NCI-H1436 (cell line): ENCODE measurements at regions not wholly inside any gene's neighbourhood (a gene's known extent, or its start where the extent isn't known, plus 50 kb on each side); places are given as distances from the start of the nearest gene placed in this dataset.
"Not testable (repeated sequence)": the region's sequence is repeated elsewhere in the genome, so short reads cannot be mapped to it uniquely, and the experiment has no call there.

Experiments
- DNase-seq: peaks from one replicate; lab custom pipeline; 2025; lab: John Stamatoyannopoulos, UW

DNA sequence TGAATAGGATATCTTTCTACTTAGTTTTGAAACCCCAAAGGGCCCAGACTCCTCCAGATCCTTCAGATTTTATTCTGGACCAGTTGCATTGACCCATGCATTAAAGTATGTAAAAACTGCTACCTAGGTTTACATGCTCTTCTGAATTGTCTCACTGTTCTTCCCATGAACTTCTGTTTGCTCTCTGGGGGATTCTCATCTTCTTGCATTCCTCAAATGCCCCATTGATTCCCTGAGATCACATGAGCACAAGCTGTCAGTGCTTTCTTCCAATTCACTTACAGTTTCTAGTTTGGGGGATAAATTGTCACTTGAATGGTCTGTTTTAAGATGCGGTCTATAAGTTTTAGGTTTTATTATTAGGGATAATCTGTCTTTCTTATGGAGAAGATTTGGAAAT is 188.9 kb upstream of the KIF2B start:
- DNase-seq: no peak

DNA sequence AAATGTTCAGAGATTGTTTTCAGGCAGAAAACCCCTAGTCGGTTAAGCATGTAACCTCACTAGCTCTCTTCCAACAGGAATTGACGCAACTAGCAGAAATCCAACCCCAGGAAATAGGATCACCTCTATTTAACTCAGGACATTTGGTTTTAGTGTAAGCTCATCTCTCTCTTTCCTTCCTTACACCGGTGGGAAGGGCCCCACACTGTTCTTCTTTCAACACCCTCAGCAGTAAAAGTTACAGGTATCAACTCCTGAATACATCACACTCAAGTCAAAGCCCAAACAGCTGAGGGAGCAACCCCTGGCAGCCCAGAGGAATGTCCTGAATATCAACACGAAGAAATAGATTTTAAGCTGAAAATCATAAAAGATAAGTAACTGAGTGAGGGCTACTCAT is 191.2 kb upstream of the KIF2B start:
- no peak for DNase-seq

DNA sequence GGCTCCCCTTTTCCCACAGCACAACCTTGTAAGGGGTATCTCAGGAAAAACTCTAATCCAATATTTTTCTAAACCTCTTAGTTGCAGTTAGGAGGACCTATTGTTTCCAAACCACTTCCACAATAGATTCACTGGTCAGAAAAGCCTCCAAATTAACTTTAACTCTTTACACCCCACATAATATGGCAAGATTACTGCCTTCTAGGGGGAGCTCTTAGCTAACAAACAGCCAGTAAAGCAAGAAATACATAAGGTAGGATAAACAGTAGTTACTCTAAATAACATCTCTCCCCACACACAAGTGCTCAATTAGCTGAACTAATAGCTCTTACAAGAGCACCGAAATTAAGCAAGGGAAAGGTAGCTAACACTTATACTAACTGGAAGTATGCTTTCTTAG is 192.1 kb upstream of the KIF2B start:
- DNase-seq: no peak

DNA sequence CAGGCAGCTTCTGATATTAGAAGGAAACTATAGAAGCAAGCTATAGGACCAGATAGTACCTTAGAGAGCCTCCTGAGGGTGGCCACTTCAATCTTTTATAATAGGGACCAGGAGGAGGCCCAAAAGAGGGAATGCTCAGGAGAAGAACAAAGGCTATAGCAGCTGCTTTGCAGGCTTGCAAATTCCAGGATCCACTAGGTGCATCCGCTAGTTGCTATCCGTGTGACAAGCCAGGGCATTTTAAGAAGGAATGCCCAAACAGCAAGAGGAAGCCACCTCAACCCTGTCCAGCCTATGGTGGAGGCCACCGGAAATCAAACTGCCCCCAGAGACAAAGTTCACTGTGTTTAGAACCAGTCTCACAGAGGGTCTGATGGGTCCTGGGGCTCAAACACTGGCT is 192.6 kb upstream of the KIF2B start:
- no peak for DNase-seq

DNA sequence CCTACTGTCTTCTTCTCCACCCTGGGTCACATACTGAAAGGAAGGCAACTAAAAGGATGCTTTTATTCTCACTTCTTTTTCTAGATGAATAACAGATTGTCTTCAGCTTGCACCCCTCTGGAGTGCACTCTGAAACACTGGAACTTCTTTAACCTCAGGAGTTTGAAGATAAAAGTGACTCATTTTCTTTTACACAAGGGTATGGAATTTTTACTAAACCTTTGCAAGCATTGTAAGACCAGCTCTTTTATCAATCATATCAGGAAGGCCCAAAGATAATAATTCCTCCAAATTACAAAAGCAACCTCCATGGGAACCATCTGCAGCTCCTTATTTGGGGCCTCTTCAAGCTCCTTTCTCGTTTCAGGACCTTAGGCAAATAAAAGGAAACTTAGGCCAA is 193.5 kb upstream of the KIF2B start:
- DNase-seq: no peak

DNA sequence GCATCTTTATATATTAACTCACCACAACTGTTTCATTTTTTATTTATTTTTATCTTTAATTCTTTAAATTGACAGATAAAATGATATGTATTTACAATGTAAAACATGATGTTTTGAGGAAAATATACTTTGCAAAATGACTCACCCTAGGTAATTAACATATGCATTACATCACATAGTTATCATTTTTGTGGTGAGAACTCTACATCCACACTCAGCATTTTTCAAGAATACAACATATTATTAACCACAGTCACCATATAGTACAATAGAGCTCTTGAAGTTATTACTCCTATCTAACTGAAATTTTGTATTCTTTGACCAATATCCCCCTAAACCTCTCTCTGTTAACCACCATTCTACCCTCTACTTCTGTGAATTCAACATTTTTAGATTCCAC is 194.7 kb upstream of the KIF2B start:
- no peak for DNase-seq

DNA sequence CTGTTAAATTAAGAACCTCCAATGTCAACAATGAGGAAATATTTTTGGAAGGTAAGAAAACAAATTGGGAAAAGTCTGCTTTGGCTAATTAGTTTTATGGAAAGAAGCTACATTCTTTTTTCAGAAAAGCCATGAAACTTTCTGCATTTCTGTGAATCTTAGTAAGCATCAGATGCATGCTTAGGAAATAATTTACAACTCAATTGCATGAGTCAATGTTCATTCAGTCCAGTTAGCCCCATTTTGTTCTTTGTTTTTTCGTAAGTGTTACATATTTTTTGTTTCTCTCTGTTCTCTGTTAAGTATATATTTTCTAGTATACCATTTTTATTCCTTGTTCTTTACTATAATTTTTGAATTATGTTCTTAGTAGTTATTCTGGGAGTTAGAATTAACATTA is 195.2 kb upstream of the KIF2B start:
- no peak for DNase-seq

DNA sequence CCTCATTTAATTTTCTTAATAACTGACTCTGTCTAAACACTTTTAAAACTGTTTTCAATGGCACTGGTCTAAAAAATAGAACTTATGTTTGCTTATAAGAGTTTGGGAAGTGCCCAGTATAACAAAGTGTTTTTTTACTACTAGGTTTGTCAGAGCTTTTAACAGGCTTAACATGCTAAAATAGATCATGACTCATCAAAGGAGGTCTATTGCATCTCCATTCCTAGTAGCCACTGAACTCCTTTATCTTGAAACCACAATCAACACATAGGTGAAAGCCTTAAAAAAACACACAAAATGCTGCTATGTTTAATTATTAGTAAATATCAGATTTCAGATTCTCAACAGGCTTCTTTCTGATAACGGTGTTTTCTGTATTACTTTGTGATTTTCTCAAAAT is 196.4 kb upstream of the KIF2B start:
- DNase-seq: no peak

DNA sequence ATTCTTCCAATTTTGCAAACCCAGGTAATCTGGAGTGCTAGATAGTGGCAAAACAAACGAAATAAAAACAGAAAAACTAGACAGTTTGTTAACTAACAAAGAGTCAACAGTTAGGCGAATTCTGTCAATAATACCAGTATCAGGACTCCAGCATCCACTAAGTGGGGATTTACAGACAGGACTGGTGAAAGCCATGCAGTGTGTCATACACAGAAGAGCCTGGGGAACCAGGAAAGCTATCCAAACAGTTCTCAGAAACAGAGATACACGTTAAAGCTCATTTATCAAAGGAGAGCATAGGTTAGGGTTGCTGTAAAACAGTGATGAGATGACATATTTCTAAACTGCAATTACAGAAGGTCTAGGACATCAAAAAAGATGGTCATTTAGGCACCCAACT is 203.7 kb upstream of the KIF2B start:
- DNase-seq: no peak

DNA sequence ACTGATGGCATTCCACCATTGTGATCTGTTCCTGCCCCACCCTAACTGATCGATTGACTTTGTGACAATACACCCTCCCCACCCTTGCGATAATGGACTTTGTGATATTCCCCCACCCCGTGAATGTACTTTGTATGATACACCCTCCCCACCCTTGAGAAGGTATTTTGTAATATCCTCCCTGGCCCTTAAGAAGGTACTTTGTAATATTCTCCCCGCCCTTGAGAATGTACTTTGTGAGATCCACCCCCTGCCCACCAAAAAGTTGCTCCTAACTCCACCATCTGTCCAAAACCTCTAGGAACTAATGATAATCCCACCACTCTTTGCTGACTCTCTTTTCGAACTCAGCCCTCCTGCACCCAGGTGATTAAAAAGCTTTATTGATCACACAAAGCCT is 214.5 kb upstream of the KIF2B start:
- not testable (repeated sequence) for DNase-seq

DNA sequence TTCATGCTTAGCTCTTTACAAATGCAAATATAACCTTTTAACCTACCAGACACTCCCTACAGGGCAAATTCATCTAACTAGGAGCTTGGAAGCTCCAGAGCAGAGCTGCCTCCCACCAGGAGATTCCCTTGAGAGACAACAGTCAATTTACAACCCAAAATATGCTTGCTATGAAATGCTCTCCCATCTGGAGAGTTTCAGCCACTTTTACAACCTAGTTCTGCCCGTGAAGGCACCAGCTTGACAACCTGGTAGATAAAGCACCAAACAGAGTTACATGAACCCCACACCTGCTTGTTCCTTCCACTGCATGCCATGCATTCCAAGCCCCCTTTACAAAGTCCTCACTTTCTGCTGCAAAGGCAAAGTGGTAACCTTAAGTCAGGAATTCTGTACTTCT is 215.3 kb upstream of the KIF2B start:
- DNase-seq: no peak

DNA sequence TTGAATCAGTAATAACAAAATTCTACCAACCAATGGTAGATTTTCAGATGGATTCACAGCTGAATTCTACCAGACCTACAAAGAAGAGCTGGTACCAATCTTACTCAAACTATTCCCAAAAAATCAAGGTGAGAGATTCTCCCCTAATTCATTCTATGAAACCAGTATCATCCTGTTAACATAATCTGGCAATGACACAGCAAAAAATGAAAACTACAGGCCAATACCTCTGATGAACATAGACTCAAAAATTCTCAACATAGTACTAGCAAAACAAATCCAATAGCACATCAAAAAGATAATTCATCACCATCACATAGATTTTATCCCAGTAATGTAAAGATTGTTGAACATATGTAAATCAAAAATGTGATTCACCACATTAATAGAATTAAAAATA is 234.4 kb upstream of the KIF2B start:
- DNase-seq: no peak

DNA sequence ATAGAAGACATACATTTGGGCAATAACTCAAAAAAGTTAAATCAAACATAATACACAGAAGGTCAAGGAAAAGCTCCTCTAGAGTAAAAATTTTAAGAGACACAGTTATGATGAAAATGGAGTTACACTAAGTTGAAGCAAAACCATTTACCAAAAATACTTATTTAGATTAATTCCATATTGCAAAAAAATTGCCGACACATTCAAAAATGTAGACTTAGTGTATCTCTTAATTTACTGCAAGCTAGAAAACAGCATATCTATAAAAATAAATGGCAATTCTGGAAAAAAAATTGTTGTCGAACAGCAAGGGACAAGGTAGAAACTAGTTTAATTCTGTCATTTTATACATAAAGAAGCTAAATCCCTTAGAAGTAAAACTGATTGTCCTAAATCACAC is 248.7 kb upstream of the KIF2B start:
- DNase-seq: no peak

DNA sequence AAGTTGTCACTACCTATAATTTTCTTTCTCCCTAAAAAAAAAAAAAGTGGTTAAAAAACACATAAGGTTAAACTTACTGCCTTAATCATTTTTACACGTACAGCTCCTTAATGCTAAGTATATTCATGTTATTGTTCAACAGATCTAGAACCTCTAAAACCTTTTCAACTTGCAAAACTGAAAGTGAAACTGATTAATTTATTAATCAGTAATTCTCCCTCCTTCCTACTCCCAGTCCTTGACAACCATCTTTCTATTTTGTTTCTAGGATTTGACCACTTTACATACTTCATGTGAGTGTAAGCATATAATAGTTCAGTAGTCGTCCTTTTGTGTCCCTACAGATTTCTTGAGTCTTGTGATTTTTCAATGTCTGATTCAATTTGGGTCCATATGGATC is 251.4 kb upstream of the KIF2B start:
- no peak for DNase-seq

DNA sequence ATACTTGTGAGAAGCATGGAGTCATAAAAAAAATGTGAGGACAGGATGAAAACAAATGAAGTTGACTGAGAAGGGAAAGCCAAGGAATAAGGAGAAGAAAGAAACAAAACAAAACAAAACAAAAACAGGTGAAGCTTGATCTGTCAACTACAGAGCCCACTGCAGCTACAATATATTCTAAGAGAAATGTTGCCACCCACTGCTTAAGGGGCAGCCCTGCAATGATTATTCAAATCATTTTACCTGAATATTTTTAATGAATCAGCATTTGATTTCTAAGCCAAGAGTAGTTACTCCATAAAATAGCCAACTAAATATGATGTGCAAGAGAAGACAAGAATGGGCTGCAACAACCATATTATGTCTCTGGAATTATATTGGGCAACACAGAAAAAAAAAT is 252.0 kb upstream of the KIF2B start:
- DNase-seq: no peak

DNA sequence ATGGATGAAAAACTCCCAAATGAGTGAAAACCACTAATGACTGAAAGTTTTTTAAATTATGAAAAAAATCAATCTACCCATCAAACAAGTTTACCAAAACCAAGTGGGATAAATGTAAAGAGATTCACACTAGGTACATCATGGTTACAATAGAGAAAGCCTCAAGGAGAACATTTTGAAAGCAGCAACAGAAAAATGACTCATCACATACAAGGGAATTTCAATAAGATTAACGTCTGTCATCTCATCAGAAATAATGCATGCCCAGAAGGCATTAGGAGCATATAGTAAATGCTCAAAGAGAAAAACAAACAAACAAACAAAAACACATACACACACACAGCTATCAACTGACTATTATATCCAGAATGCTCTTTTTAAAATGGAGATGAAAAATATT is 261.8 kb upstream of the KIF2B start:
- no peak for DNase-seq

DNA sequence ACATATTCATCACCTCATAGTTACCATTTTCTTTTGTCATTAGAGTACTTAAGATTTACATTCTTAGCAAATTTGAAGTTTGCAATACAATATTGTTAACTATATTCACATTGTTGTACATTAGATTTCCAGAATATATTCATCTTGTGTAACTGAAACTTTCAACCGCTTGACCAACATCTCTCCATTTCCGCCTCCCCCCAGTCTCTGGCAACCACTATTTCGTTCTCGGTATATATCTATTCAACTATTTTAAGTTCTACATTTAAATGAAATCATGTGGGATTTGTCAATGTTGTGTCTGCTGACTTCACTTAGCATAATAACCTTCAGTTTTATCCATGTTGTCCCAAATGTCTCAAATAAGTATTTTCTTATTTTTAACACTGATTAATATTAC is 274.5 kb upstream of the KIF2B start:
- no peak for DNase-seq

DNA sequence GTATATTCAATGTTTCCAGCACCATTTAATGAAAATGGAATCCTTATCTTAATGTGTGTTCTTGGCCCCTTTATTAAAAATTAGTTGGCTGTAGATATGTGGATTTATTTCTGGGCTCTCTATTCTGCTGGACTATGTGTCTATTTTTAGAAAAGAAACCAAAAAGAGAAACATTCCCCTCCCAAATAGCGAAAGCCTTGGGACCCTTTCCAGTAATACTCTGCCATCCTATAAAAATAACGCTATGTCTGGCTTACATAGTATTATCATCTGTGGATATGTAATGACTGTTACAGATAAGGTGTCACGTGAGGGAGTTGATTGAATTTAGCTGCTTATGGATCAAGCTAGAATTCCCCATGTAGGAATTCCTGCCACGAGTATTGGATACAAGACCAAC is 279.3 kb upstream of the KIF2B start:
- no peak for DNase-seq

DNA sequence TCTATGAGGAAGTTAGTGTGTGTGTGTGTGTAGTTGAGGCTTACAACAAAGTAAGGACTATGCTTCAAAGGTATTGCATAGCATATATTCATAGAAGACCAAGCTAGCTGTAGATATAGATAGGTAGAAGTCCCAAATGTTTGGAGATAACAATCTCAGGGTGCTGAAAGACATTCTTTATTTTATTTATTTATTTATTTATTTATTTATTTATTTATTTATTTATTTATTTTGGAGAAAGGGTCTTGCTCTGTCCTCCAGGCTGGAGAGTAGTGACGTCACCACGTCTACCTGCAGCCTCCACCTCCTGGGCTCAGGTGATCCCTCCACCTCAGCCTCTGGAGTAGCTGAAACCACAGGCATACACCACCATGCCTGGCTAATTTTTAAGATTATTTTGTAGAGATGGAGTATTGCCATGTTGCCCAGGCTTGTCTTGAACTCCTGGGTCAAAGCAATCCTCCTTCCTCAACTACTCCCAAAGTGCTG is 284.6 kb upstream of the KIF2B start:
- DNase-seq: no peak

DNA sequence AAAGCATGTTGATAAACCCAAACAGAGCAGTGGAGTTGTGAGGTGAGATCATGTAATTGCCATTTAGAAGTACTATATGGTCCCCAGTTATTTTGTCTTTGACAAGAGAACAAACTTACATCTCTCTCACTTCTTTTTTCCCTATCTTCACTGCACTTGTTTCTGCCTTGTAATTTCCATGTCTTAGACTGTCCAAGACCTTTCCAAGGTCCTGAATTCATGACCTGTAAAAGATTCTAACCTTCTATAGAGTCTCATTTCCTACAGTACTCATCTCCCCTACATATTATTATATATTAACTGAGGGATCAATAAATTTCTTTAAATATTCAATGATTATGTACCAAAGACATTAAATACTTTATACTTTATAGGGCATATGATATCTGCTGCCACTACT is 295.3 kb upstream of the KIF2B start:
- DNase-seq: no peak

DNA sequence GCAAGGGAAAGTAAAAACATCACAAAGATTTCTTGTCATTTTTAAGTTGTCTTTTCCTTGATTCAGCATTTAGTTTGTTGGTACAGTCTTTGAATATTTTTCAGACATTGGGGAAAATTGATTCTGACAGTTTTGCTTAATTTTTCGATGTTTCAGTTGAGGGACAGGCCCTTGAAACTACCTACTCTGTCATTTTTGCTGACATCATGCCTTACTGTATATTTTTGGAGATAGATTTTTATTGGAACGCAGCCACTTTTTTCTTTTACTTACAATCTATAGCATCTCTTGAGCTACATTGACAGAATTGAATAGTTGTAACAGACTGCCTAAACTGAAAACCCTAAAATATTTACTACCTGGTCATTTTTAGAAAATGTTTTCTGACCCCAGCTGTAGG is 297.1 kb upstream of the KIF2B start:
- no peak for DNase-seq

DNA sequence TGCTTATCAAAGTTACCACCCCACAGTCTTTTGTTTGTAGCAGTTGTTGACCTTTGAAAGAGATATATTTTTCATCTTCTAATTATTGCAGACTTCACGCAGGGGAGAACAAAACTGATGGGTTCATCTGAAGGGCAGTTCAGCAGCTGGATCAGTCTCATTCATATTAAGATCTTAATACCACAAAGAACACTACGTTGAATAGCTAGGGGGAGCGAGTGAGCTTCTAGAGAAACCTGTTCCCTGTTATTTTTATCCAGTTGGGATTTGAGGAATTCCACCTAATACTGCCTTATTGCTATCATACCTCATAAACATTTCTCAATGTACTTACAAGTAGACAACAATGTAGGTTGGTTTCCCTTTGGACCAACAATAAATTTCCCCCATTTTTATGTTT is 306.1 kb upstream of the KIF2B start:
- DNase-seq: no peak

DNA sequence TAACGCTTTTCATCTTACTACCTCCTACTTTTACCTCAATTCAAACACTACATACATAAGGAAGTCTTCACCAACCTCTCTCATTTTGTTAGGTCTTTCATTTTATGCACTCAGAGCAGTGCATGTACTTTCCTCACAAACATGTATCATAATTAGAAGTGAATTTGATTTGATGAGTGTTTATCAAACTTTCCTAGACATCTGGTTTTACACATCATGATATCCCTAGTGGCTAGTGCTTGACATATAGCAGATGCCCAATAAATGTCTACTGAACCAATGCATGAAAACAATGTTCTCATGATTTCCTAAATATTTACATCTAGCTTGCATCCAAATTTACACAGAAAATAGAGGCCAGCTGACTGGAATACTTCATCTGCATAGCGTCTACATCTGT is 323.4 kb upstream of the KIF2B start:
- no peak for DNase-seq

DNA sequence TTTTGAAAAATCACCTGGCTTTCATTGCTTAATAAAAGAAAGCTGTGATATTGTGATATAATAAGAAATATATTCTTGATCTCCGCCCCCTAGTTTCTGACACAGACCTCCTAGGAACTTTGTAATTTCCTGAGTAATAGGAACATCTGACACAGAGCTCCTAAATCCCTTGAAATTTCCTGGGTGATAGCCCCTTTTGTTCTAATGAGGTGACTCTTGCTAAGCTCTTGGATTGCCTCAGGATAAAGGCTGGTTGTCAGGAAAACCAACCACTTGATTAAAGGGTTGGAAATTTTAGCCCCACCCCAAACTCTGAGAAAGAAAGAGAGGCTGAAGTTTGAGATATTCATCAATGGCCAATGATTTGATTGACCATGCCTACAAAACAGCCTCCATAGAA is 326.4 kb upstream of the KIF2B start:
- DNase-seq: no peak

DNA sequence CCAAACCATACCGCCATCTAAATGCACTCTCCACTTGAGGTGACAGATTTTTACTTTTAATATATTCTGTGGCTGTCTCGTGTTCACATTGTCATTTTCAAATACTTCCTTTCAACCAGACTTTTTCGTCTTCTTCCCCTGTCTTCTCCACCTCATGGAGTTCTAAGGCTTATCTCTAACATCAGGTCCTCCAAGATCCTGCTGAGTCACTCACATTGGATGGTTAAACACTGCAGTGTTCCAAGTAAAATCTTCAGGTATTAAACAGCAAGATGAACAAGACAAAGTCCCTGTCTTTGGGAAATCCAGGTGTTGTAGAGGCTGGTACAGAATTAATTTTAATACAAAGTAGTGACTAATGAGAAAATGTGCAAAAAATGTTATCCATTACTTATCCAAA is 330.2 kb upstream of the KIF2B start:
- DNase-seq: no peak
